ENCODE measurements at regions not wholly inside any gene's neighbourhood (a gene's known extent, or its start where the extent isn't known, plus 50 kb on each side); places are given as distances from the start of the nearest gene placed in this dataset.

GRCh38 chr2:12478151-12479064 is 238.3 kb upstream of the TRIB2 start:
- no peak for TF ChIP-seq CTCF (IDR thresholded peaks at IDR 0.05)
- no peak for TF ChIP-seq POLR2A (IDR thresholded peaks at IDR 0.05)
